Gastroesophageal sphincter (tissue), 3 donors: ENCODE measurements at regions not wholly inside any gene's neighbourhood (a gene's known extent, or its start where the extent isn't known, plus 50 kb on each side); places are given as distances from the start of the nearest gene placed in this dataset.

Experiments used
- CTCF ChIP-seq, 4 experiments: fragments of 200-600 bp in 2 of 4; fragments of 450-650 bp in 2 of 4; sonication (generic) in 1 of 4; IDR thresholded peaks; one replicate each; pipeline ENCODE4 v1.5.1; 2017 to 2019; ENCODE audit warnings: antibody characterized with exemption in 4 of 4, mild to moderate bottlenecking in 2 of 4, moderate library complexity in 2 of 4
- POLR2A ChIP-seq, 2 donors: fragments of 450-650 bp; IDR thresholded peaks; one replicate each; pipeline ENCODE4 v1.6.1; 2017; ENCODE audit warnings: antibody characterized with exemption in 2 of 2, mild to moderate bottlenecking in 2 of 2, moderate library complexity in 1 of 2
- POLR2AphosphoS5 ChIP-seq: sonication (generic); formaldehyde crosslinking; IDR thresholded peaks from one replicate; pipeline ENCODE4 v1.6.1; 2017; ENCODE audit warnings: antibody characterized with exemption

- TF ChIP-seq CTCF (IDR thresholded peaks at IDR 0.05) = no peak
- no peak for TF ChIP-seq POLR2A (IDR thresholded peaks at IDR 0.05)
- TF ChIP-seq POLR2AphosphoS5 = no peak
Observed at GRCh38 chr11:27909386-27909785, 198.6 kb downstream of the KIF18A start.
